ENCODE measurements at regions not wholly inside any gene's neighbourhood (a gene's known extent, or its start where the extent isn't known, plus 50 kb on each side); places are given as distances from the start of the nearest gene placed in this dataset.

DNA sequence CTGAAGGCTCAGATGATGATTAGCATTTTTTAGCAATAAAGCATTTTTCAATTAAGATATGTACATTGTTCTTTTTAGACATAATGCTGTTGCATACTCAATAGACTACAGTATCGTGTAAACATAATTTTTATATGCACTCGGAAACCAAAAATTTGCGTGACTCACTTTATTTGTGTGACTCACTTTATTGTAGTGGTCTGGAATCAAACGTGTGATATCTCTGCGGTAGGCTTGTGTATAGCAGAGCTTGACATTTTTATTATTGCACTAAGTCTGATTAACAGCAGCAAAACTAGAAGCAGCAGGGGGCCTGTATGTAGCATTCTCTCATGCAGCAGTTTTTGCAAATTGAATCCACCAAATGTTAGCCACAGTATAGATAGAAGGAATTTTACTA, 119.1 kb upstream of the PRDX4 start:
- no peak overlapping the region for H3K4me3 ChIP-seq (ENCODE audit: low read depth, low read length)
- no peaks in the 10 kb centered on the region for H3K4me1 ChIP-seq (ENCODE audit: control insufficient read depth, insufficient read depth, low read length)
- H3K27me3 ChIP-seq (ENCODE audit: control insufficient read depth, insufficient read depth, low read length) = no peaks in the 10 kb centered on the region
- H3K36me3 ChIP-seq (ENCODE audit: control insufficient read depth, insufficient read depth, low read length) = no peaks in the 10 kb centered on the region
- no peak overlapping the region for H3K9ac ChIP-seq (ENCODE audit: low read depth, low read length)
- no peaks in the 10 kb centered on the region for H3K9me3 ChIP-seq (ENCODE audit: control insufficient read depth, insufficient read depth, low read length)

DNA sequence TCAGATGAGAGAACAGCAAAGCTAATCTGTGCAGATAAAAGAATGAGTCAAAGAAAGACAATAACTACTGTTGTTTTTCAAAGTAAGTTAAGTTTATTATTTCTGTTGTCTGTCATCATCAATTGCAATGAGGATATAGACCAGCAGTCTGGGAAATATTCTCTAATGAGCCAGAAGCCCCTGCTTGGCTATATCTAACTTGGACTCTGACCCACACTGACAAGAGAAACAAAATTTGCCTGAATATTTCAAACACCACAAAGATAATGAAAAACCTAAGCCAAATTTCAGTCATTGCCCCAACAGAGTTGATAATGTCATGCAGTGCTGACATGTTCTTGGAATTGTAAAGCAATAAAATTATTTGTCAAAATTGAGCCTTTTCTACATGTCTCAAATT, 115.0 kb upstream of the PRDX4 start:
- Histone ChIP-seq H3K27me3 (ENCODE audit: control insufficient read depth, insufficient read depth, low read length) (no peaks in the 10 kb centered on the region), H3K9me3 (ENCODE audit: control insufficient read depth, insufficient read depth, low read length) (no peaks in the 10 kb centered on the region), H3K36me3 (ENCODE audit: control insufficient read depth, insufficient read depth, low read length) (no peaks in the 10 kb centered on the region), H3K4me1 (ENCODE audit: control insufficient read depth, insufficient read depth, low read length) (no peaks in the 10 kb centered on the region), H3K9ac (ENCODE audit: low read depth, low read length) (no peak overlapping the region), H3K4me3 (ENCODE audit: low read depth, low read length) (no peak overlapping the region)

DNA sequence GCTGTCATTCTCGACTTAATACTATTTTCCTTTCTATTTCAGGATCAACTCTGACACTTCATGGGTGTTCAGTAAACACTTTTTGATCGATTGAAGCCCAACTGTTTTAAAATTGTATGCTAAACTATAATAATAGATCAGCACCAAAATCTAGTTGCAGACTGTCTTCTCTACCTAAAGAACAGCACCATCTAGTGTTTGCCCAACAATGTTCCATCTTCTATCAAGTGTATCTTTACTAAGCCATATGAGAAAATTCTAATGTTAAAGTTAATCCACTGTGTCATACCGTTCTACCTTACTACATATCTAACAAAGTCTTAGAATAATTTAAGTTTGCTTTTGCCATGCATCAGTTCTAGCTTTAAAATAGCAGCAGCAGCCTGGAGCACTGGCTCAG, 113.0 kb upstream of the PRDX4 start:
- H3K27me3 ChIP-seq (ENCODE audit: control insufficient read depth, insufficient read depth, low read length) = no peaks in the 10 kb centered on the region
- H3K36me3 ChIP-seq (ENCODE audit: control insufficient read depth, insufficient read depth, low read length) = no peaks in the 10 kb centered on the region
- peaks cover 2% of the 10 kb centered on the region for H3K9me3 ChIP-seq (ENCODE audit: control insufficient read depth, insufficient read depth, low read length)
- H3K9ac ChIP-seq (ENCODE audit: low read depth, low read length) = no peak overlapping the region
- no peaks in the 10 kb centered on the region for H3K4me1 ChIP-seq (ENCODE audit: control insufficient read depth, insufficient read depth, low read length)
- no peak overlapping the region for H3K4me3 ChIP-seq (ENCODE audit: low read depth, low read length)

DNA sequence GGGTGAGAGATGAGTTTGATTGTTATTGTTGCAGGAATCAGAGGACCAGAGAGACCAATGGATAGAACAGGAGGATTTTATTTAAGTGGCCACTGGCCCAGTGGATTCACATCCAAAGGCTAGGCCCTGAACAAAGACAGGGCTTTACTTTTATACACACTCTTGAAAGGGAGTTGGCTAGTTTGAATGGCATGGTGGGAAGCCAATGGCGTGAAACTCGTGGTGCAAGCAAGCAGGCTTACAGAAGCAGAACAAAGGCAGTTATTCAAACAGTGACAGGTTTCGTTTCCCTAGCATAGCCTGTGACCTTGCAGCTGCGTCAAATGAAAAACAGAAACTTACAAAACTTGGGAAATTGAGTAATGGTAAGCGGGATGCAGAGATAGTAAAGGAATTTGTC, 110.2 kb upstream of the PRDX4 start:
- H3K36me3 ChIP-seq (ENCODE audit: control insufficient read depth, insufficient read depth, low read length) = no peaks in the 10 kb centered on the region
- H3K27me3 ChIP-seq (ENCODE audit: control insufficient read depth, insufficient read depth, low read length) = no peaks in the 10 kb centered on the region
- no peak overlapping the region for H3K4me3 ChIP-seq (ENCODE audit: low read depth, low read length)
- H3K4me1 ChIP-seq (ENCODE audit: control insufficient read depth, insufficient read depth, low read length) = no peaks in the 10 kb centered on the region
- no peak overlapping the region for H3K9ac ChIP-seq (ENCODE audit: low read depth, low read length)
- peaks cover 2% of the 10 kb centered on the region for H3K9me3 ChIP-seq (ENCODE audit: control insufficient read depth, insufficient read depth, low read length)

DNA sequence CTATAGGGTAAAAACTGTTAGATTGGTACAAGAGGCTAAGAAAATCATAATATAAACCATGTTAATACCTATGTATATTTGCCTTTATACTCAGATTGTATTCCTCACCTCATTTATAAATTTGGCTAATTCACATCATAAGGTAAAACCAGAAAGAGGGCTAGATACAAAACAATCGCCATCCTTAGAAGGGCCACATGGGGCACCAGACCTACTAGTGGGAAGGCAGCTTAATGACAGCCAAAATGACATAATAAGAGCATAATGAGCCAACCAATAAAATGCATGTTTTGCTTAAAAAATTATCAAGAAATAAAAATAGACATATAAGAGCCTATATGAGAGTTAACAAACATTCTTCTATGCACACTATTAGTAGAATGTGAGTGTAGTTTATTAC, 107.3 kb upstream of the PRDX4 start:
- peaks cover 2% of the 10 kb centered on the region for H3K9me3 ChIP-seq (ENCODE audit: control insufficient read depth, insufficient read depth, low read length)
- H3K4me1 ChIP-seq (ENCODE audit: control insufficient read depth, insufficient read depth, low read length) = no peaks in the 10 kb centered on the region
- no peaks in the 10 kb centered on the region for H3K36me3 ChIP-seq (ENCODE audit: control insufficient read depth, insufficient read depth, low read length)
- H3K9ac ChIP-seq (ENCODE audit: low read depth, low read length) = no peak overlapping the region
- no peak overlapping the region for H3K4me3 ChIP-seq (ENCODE audit: low read depth, low read length)
- no peaks in the 10 kb centered on the region for H3K27me3 ChIP-seq (ENCODE audit: control insufficient read depth, insufficient read depth, low read length)

DNA sequence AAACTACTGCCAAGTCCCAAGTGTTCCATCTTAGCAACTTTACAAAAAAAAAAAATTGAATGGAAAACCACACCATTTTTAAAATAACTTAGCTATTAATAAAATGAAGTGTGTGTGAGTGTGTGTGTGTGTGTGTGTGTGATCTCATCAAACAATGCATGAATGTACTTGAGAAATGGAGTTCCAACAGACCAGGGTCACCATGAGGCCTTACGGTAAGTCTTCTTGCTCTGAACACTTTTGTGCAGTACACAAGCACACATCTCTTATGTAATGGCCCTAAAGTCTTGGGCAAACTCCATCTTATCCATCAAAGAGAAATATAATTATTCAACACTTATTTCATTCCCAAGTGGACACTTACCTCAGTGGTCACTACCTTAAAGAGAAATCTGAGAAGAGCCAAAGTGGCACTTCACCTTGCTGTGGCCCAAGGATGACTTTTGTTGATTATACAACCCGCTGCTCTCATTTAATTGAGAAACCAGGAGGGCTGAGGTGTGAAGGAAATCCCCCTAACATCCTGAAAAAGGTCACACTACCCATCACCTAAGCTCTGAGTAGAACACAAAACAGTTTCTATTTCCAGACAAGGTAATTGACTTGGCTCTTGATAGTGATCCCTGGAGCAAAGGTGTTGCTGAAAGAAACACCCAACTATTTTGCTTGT, 96.5 kb upstream of the PRDX4 start:
- Histone ChIP-seq H3K36me3 (ENCODE audit: control insufficient read depth, insufficient read depth, low read length) (peaks cover 3% of the 10 kb centered on the region), H3K27me3 (ENCODE audit: control insufficient read depth, insufficient read depth, low read length) (no peaks in the 10 kb centered on the region), H3K9ac (ENCODE audit: low read depth, low read length) (no peak overlapping the region), H3K4me3 (ENCODE audit: low read depth, low read length) (no peak overlapping the region), H3K9me3 (ENCODE audit: control insufficient read depth, insufficient read depth, low read length) (peaks cover 9% of the 10 kb centered on the region), H3K4me1 (ENCODE audit: control insufficient read depth, insufficient read depth, low read length) (no peaks in the 10 kb centered on the region)

DNA sequence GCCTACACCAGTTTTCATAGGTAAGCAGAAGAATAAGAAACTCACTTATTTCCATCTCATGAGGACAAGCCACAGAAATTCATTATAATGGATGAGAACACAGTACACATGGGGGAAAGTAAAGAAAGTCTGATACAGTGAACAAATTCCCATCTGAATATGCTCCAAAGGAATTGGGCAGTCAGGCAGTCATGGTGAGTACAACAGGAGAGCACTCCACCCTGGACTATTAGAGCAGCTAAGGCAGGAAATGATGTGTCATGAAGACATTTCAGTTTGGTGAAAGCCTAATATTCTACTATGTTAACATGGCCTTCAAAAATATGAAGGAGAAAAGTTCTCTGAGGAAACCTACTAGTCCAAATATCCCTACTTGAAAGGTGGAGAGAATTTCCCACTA, 92.0 kb upstream of the PRDX4 start:
- Histone ChIP-seq H3K9me3 (ENCODE audit: control insufficient read depth, insufficient read depth, low read length) (no peaks in the 10 kb centered on the region), H3K36me3 (ENCODE audit: control insufficient read depth, insufficient read depth, low read length) (no peaks in the 10 kb centered on the region), H3K4me1 (ENCODE audit: control insufficient read depth, insufficient read depth, low read length) (no peaks in the 10 kb centered on the region), H3K4me3 (ENCODE audit: low read depth, low read length) (no peak overlapping the region), H3K9ac (ENCODE audit: low read depth, low read length) (no peak overlapping the region), H3K27me3 (ENCODE audit: control insufficient read depth, insufficient read depth, low read length) (no peaks in the 10 kb centered on the region)

DNA sequence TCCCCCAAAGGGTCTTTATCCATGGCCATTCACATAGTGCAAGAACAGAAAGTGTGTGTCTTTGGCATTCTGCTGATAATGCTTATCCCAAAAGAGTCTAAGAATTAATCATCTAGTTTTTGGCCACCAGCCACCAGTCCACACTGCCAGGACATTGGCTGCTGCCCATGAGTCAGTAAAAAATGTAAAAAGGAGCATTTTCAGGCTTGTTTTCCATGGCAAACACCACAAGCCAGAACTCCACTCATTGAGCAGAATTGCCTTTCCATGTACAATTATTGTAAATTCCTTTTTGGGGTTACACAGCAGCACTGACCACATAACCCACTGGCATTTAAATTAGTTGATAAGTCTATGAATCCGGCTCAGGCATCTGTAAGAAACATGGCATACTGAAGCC, 89.2 kb upstream of the PRDX4 start:
- H3K4me3 ChIP-seq (ENCODE audit: low read depth, low read length) = no peak overlapping the region
- no peaks in the 10 kb centered on the region for H3K36me3 ChIP-seq (ENCODE audit: control insufficient read depth, insufficient read depth, low read length)
- no peaks in the 10 kb centered on the region for H3K9me3 ChIP-seq (ENCODE audit: control insufficient read depth, insufficient read depth, low read length)
- no peaks in the 10 kb centered on the region for H3K27me3 ChIP-seq (ENCODE audit: control insufficient read depth, insufficient read depth, low read length)
- H3K9ac ChIP-seq (ENCODE audit: low read depth, low read length) = no peak overlapping the region
- no peaks in the 10 kb centered on the region for H3K4me1 ChIP-seq (ENCODE audit: control insufficient read depth, insufficient read depth, low read length)

DNA sequence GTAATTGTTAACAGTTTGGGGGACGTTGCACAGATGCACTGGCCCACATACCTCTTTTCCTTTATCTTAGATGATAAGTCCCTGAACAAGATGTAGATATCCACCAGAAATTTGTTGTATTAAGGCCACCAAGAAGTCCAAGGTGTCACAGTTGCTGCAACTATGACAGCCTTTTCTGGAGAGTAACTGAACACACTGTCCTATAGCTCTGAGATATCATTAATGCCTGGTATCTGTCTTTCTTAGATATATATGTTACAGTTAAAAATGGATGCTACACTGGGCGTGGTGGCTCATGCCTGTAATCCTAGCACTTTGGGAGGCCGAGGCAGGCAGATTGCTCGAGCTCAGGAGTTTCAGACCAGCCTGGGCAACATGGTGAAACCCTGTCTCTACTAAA, 77.8 kb upstream of the PRDX4 start:
- H3K9ac ChIP-seq (ENCODE audit: low read depth, low read length) = no peak overlapping the region
- no peak overlapping the region for H3K4me3 ChIP-seq (ENCODE audit: low read depth, low read length)
- H3K27me3 ChIP-seq (ENCODE audit: control insufficient read depth, insufficient read depth, low read length) = no peaks in the 10 kb centered on the region
- H3K36me3 ChIP-seq (ENCODE audit: control insufficient read depth, insufficient read depth, low read length) = no peaks in the 10 kb centered on the region
- H3K4me1 ChIP-seq (ENCODE audit: control insufficient read depth, insufficient read depth, low read length) = no peaks in the 10 kb centered on the region
- H3K9me3 ChIP-seq (ENCODE audit: control insufficient read depth, insufficient read depth, low read length) = no peaks in the 10 kb centered on the region

DNA sequence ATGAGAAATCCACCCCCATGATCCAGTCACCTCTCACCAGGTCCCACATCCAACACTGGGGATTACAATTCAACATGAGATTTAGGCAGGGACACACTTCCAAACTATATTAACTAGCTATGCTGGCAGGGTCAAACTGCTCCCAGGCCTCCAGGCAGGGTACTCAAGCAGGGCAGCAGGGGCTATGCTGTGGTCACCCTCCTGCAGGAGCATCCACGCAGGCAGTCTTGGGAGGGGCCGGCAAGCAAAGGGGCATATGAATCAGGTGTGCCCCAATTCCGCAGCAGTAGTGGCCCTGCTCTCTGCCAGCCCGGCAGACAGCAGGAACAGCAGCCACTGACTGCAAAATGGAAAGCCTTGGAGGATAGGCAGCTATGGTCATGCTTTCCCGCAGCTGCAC, 74.6 kb upstream of the PRDX4 start:
- H3K27me3 ChIP-seq (ENCODE audit: control insufficient read depth, insufficient read depth, low read length) = no peaks in the 10 kb centered on the region
- H3K36me3 ChIP-seq (ENCODE audit: control insufficient read depth, insufficient read depth, low read length) = no peaks in the 10 kb centered on the region
- no peaks in the 10 kb centered on the region for H3K4me1 ChIP-seq (ENCODE audit: control insufficient read depth, insufficient read depth, low read length)
- no peaks in the 10 kb centered on the region for H3K9me3 ChIP-seq (ENCODE audit: control insufficient read depth, insufficient read depth, low read length)
- no peak overlapping the region for H3K9ac ChIP-seq (ENCODE audit: low read depth, low read length)
- no peak overlapping the region for H3K4me3 ChIP-seq (ENCODE audit: low read depth, low read length)

DNA sequence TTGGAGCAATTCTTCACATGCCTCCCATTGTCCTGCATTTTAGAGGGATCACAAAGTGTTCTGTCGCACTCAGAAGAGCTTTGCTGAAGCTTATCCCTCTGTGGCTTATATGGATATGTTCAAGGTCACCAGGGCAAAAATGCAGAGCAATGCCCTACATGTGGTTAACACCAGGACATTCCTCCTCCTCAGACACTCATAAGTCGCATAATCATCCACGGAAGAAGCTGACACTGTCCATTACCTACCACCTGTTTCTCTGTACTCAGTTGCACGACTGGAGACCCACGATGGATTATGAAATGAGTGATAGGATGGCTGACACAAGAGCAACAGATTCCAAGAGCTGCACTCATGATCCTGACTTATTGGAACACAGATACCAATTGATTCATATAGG, 68.7 kb upstream of the PRDX4 start:
- Histone ChIP-seq H3K9me3 (ENCODE audit: control insufficient read depth, insufficient read depth, low read length) (no peaks in the 10 kb centered on the region), H3K4me3 (ENCODE audit: low read depth, low read length) (no peak overlapping the region), H3K4me1 (ENCODE audit: control insufficient read depth, insufficient read depth, low read length) (no peaks in the 10 kb centered on the region), H3K27me3 (ENCODE audit: control insufficient read depth, insufficient read depth, low read length) (no peaks in the 10 kb centered on the region), H3K36me3 (ENCODE audit: control insufficient read depth, insufficient read depth, low read length) (no peaks in the 10 kb centered on the region), H3K9ac (ENCODE audit: low read depth, low read length) (no peak overlapping the region)

DNA sequence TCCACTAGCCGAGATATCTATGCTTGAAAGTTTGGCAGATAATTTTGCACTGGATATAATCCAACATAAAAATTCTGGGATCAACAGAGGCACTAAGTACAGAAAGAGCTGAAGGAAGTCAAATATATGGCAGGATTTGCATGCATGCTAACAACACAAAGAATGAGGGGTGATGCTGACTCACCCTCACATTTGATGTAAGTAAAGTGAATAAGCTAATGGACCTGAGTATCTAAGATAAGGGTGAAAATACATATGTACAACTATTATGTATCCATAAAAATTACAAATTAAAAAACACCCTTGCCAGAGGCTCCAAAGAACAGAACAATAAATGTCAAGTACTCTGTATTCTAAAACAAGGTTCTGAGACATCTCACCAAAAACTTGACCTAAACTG, 63.8 kb upstream of the PRDX4 start:
- H3K36me3 ChIP-seq (ENCODE audit: control insufficient read depth, insufficient read depth, low read length) = no peaks in the 10 kb centered on the region
- H3K9ac ChIP-seq (ENCODE audit: low read depth, low read length) = no peak overlapping the region
- H3K9me3 ChIP-seq (ENCODE audit: control insufficient read depth, insufficient read depth, low read length) = no peaks in the 10 kb centered on the region
- no peaks in the 10 kb centered on the region for H3K4me1 ChIP-seq (ENCODE audit: control insufficient read depth, insufficient read depth, low read length)
- no peaks in the 10 kb centered on the region for H3K27me3 ChIP-seq (ENCODE audit: control insufficient read depth, insufficient read depth, low read length)
- no peak overlapping the region for H3K4me3 ChIP-seq (ENCODE audit: low read depth, low read length)
